GM21576 (cell line): ENCODE measurements at regions not wholly inside any gene's neighbourhood (a gene's known extent, or its start where the extent isn't known, plus 50 kb on each side); places are given as distances from the start of the nearest gene placed in this dataset.

Experiments
- ATAC-seq: cut with Tn5 transposase; IDR thresholded peaks from one replicate; pipeline ENCODE4 v1.9.1; 2021; ENCODE audit warnings: mild to moderate bottlenecking, moderate library complexity; ENCODE audit not compliant: unreplicated experiment

- ATAC-seq = no peak
These were observed 99.8 kb upstream of the ADGRL2 start for GRCh38 chr1:81700728-81701470.

- no peak for ATAC-seq
These were observed 101.5 kb upstream of the ADGRL2 start for GRCh38 chr1:81699234-81699633.

- ATAC-seq = no peak
These were observed 105.0 kb upstream of the ADGRL2 start for GRCh38 chr1:81695741-81696140.

- ATAC-seq = no peak
These were observed 107.4 kb upstream of the ADGRL2 start for GRCh38 chr1:81693316-81693715.

GRCh38 chr1:81690676-81691453 is 109.9 kb upstream of the ADGRL2 start:
- no peak for ATAC-seq

GRCh38 chr1:81689531-81689941 is 111.2 kb upstream of the ADGRL2 start:
- ATAC-seq = no peak

GRCh38 chr1:81682490-81682889 is 118.2 kb upstream of the ADGRL2 start:
- no peak for ATAC-seq

- no peak for ATAC-seq
These were observed 119.0 kb upstream of the ADGRL2 start for GRCh38 chr1:81681601-81682266.

GRCh38 chr1:81681114-81681513 is 119.6 kb upstream of the ADGRL2 start:
- ATAC-seq = no peak

GRCh38 chr1:81679942-81680341 is 120.8 kb upstream of the ADGRL2 start:
- no peak for ATAC-seq

- ATAC-seq = no peak
These were observed 122.0 kb upstream of the ADGRL2 start for GRCh38 chr1:81678779-81679178.

GRCh38 chr1:81672766-81673165 is 128.0 kb upstream of the ADGRL2 start:
- ATAC-seq = no peak

GRCh38 chr1:81671038-81671437 is 129.7 kb upstream of the ADGRL2 start:
- no peak for ATAC-seq

- no peak for ATAC-seq
These were observed 130.4 kb upstream of the ADGRL2 start for GRCh38 chr1:81670286-81670685.

GRCh38 chr1:81666586-81666985 is 134.1 kb upstream of the ADGRL2 start:
- no peak for ATAC-seq

- ATAC-seq = no peak
These were observed 136.4 kb upstream of the ADGRL2 start for GRCh38 chr1:81664341-81664740.

GRCh38 chr1:81662913-81663526 is 137.7 kb upstream of the ADGRL2 start:
- ATAC-seq = no peak

GRCh38 chr1:81660286-81660685 is 140.4 kb upstream of the ADGRL2 start:
- no peak for ATAC-seq

GRCh38 chr1:81654657-81655056 is 146.1 kb upstream of the ADGRL2 start:
- no peak for ATAC-seq

- ATAC-seq = no peak
These were observed 146.6 kb upstream of the ADGRL2 start for GRCh38 chr1:81654147-81654546.

- ATAC-seq = no peak
These were observed 150.0 kb upstream of the ADGRL2 start for GRCh38 chr1:81650776-81651175.
